NOMO-1 (cell line): ENCODE measurements at regions not wholly inside any gene's neighbourhood (a gene's known extent, or its start where the extent isn't known, plus 50 kb on each side); places are given as distances from the start of the nearest gene placed in this dataset.

Source experiments
- DNase-seq, 2 experiments: peaks; one replicate each; lab custom pipeline; 2025; ENCODE audit not compliant: unreplicated experiment in 2 of 2; lab: John Stamatoyannopoulos, UW

DNA sequence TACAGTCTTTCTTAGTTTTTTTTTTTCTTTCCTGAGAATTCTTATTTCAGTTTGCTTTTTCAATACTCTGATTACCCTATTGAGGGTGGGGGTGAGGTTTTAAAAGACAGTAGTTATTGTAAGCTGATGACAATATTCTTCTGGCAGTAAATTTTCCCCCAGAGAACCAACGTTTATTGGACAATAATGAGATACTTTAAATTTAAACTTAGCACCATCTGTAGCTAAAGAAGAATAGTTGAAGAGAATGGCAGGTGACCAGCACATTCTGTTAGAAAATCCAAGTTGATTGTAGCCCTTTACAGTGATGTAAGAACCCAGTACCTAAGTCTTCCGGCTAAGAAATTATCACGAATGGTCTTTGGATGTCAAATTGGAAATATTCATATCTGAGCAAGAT lies 364.6 kb upstream of the LYPLAL1 start:
- DNase-seq, result no peak

DNA sequence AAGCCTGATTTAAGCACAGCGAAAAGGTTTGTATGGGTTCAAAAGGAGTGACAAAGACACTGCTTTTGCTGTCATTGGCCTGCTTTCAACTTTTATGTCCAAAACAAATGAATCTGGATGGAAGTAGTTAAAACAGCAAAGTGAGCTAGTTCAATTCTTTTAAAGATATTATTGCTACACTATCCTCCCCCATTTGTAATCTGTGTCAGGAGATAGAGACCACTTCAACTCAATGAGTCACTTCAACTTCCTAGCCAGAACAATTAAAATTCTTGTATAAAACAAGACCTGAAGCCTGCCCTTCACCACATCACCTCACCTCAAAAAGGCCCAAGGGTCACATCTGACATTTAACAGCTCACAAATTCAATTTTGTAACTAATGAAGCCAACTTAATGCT lies 364.1 kb upstream of the LYPLAL1 start:
- DNase-seq, result no peak

DNA sequence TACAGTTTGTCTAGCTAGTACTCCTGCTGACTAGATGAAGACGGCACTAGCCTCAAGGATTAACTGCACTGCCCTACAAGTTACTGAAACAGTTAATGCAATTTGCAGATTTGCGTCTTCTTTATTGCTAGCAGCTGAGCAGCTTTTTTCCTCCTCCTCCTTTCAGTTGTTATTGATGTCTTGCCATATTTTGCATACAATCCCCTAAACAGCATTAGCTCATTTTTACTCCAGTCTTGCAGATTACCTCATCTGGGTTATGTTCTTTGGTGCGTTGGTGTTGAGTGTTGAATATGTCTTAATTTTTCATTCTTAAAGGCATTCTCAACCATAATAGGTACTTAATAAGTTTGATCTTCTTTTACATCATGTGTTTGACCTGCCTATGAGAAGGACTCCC lies 363.4 kb upstream of the LYPLAL1 start:
- no peak for DNase-seq

DNA sequence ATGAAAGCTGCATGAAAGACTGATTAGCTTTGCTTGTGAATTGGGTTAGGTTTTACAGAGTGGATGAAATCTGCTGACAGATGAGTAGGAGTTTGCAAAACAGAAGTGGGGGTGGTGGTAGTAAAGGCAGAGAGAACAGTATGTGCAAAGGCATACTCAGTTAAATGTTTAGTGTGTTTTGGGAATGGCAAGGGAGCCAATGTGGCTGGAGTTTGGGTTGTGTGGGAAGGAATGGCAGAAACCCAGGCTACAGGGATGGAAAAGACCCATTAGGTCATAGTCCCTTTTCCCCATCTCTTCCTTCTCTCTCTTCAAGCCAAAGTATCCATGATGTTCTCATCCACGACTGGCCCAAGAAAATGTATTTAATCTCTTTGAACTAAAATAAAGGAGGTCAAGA lies 362.2 kb upstream of the LYPLAL1 start:
- no peak for DNase-seq

DNA sequence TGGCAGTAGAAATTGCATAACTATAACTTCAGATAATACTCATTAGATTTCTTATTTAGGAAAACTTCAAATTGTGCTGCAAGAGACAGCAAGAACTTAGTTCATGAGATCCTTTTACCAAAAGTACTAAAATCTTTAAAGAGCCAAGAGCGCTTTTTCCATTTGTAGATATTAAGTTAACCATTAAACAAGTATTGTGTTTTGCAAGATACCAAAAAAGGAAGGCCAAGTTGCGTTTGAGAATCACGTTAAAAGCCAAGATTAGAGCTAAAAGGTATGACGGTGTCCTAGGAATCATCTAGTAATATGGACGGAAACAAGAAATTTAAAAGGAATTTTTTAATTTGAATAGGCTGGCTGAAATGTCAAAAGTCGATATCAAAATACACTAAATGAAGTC lies 361.3 kb upstream of the LYPLAL1 start:
- DNase-seq, result no peak

DNA sequence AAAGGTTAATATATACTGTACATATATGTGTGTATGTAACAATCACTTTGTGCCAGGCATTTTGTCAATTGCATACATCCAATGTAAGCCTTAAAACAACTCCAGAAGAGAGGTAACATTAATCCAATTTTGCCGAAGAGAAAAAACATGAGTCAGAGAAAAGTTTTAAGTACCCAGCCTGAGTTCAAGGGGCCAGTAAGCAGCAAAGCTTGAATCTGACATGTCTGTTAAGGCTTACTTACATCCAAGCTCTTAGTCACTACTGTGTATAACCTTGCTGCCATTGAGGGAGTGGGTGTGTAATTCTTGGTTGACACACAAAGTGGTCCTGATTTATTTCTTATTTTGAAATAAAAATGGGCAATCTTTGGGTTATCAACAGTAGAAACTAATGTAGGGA lies 360.4 kb upstream of the LYPLAL1 start:
- DNase-seq, result no peak

DNA sequence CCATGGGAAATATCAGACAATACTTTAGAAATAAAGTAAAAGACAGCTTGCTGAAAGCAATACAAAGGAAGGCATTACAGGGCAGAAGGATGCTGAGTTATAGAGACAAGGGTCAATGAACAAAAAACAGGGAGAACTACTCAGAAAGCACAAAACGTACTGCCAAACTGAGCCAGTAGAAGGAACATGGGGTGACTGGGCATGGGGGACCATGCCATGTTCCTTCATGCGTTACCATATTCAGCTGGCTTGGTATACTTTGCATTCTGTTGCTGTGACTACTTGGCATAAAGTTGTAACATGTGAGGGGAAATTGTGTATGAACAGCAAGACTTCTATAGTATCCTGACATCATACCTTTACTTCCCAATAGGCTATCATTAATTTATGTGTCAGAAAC lies 358.6 kb upstream of the LYPLAL1 start:
- no peak for DNase-seq

DNA sequence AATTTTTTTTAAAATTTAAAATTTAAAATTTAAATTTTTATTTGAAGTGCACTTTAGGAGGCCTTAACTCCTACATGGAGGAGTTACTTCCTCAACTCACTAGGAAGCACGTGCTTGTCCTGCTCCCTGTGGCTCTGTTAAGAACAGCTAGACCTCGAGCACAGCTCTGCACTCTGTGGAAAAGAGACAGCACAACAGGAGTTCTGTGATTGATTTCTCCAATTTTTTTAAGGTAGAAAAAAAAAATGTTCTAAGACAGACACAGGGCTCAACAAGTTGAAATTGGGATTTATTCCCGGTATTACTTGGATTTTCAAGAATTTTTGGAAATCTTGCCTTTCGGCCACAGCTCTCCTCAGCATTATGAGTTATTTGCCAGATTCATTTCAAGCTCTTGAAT lies 356.6 kb upstream of the LYPLAL1 start:
- no peak for DNase-seq

DNA sequence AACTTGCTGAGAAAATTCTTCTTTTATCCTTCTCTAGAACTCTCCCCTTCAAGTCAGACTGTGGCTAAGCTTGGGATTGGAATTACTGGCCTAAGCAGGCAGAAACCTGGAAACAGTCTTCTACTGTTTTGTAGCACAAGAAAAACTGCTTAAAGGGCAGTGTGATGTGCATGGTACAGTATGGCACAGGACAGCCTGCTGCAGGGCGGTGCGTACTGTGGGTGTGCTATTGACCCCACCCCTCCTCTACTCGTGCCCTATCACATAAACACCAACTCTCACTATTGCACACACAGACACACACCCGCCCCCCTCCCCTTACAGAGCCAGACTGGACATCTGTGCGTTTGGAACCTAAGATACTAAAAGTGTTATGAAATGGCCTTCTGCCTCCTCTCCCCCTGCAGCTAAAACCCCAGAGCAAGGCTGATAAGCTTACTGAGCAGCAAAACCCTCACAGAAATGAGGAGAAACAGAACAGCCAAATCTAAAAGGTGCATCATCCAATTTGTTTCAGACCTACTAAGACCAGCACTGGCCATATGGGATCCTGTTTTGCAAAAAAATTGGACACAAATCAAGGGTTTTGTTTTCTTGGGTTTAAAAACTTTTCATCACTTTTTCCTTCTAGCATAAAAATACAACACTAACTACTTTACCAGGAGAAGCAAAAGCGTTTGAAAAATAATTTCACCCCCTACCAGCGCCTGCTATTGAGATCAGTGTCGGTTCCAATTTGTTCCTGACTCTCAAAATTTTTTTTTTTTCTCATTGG lies 355.8 kb upstream of the LYPLAL1 start:
- DNase-seq, result no peak

DNA sequence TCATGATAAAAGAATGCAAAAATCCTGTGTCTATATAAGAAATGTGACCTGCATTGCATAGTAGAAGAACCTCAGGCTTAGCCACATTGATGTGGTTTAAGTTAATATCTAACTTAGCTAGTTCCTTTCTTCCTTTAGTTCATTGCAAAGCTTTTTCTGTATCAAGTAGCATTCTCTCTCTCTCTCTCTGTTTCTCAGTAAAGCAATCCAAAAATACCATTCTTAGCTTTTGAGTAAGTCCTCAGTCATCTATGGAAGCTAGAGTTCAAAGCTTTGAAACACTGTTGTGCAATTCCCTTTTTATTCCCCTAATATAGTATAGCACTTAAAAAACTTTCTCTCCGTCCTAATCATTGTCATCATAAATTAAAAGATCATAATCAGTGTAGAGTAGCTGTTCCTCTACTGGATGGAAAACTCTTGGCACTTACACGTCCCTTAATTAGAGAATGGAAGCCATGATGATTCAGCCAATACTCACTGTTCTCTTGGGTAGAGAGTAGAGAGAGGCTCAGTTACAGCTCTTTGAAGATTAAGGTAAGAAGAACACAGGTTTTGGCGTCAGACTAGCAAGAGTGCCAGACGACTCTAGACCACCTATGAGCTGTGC lies 350.3 kb upstream of the LYPLAL1 start:
- no peak for DNase-seq

DNA sequence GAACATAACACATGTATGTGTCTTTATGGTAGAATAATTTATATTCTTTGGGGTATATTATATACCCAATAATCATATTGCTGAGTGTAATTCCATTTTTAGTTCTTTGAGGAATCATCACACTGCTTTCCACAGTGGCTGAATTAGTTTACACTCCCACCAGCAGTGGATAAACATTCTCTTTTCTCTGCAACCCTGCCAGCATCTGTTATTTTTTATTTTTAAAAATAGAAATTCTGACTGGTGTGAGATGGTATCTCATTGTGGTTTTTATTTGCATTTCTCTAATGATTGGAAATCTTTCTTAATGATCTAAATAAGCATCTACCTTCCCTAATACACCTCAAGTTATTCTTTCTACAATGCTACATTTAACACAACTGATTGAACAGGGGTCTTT lies 346.2 kb upstream of the LYPLAL1 start:
- DNase-seq, result no peak

DNA sequence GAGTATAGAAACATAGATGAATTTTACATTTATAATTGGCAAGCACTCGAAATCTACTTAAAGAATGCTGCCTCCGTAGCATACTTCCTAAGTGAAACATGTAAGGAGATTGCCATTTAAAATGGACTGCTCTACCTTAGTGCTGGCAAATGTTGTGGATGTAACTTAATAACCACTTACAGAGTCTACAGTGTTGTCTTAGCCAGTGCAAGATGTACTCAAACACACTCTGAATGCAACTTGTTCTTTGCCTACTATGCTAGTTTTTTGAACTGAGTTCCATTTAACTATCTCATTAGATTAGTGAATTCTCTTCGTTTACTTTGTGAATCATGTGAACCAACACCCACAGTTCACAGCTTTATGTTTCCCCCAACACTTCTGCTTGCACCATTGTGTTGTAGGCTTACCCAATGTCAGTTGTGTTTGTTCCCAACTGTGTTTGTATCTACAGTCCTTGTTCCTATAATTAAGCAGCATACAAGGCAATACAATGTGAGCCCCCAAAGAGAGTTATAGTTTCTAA lies 345.5 kb upstream of the LYPLAL1 start:
- no peak for DNase-seq

DNA sequence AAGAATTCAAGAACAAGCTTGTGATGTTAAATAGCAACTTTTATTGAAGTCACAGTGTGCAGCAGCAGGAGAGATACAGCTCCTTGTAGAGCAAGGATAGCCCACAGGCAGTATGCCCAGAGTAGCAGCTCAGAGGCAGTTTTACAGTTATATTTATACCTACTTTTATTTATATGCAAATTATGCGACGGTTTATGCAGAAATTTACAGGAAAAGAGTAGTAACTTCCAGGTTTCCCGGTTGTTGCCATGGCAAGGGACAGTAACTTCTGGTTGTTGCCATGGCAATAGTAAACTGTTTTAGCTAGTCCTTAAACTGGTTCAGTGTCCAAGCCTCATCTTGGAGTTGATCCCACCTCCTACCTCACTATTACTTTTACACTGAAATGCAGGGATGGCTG lies 344.6 kb upstream of the LYPLAL1 start:
- DNase-seq, result no peak

DNA sequence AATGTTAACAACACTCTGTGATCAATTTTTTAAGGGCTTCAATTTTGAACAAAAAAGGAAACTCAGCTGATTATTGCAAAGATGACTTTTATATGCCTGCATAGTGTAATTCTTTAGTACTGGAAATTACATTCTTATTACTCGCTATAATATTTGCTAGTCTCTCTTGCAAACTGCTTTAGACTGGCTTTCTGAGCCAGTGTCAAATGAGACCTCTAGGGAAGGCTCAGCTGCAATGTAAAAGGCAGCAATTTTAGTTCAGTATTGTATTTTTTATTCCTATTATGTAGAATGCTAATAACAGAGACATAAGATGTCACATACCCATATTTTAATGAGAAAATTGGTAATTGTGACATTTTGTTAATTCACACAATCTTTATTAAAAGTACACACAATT lies 338.1 kb upstream of the LYPLAL1 start:
- DNase-seq, result no peak

DNA sequence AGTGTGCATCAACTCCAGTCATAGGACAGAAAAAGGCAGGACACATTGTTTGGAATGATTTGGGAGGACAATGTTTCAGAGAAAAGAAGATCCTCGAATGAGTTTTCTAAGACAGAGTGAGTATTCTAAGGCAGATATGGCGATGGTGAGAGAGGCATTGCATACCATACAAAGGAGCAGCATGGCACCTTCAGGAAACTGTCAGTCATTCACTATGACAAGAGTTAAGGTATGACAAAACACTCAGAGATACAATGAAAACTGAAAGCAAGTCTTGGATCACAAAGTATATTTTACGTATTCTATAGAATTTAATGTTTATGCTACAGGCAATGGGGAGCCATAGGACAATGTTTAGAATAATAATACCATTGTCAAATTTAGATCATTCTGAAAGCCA lies 337.4 kb upstream of the LYPLAL1 start:
- no peak for DNase-seq

DNA sequence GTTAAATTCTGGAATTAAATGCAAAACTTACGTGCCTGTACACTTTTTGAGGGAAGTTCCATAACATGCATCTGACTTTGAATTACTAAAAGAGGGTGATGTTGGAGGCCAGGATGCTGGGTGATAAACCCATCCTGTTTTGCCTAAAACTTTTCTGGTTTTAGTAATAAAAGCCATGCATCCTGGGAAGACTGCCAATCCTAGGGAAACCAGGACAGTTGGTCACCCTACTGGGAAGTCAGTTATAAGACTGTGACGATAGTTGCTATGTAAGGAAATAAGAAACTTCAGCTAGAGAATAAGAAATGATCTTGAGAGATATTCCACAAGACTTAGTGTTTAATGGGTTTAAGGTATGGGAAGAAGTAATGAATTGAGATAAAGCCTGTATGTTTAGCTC lies 336.6 kb upstream of the LYPLAL1 start:
- no peak for DNase-seq

DNA sequence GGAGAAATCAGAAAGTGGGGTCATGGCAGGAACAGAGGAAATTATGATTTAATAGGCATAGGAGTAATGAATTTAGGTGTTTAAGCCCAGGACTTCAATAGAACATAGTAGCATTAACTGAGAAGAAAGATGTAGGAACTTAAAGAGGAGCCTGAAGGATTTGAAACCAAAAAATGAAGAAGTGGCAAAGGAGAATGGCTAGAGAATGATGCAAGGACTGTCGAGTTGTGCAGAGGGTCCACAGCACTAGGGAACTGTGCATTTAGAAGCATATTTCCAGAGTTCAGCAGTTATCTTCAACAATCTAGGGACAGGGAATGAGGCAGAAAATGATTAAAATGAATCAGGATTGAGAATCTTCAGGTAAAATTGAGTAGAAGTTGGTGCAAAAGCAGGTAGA lies 328.1 kb upstream of the LYPLAL1 start:
- DNase-seq, result peak; percentile 72 to 88

DNA sequence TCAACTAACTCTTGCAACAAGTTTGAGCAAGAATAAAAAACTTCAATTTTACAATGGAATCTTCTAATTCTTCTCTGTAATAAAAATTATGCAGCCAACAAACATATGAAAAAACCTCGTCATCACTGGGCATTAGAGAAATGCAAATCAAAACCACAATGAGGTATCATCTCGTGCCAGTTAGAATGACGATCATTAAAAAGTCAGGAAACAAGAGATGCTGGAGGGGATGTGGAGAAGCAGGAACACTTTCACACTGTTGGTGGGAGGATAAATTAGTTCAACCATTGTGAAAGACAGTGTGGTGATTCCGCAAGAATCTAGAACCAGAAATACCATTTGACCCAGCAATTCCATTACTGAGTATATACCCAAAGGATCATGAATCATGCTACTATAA lies 327.5 kb upstream of the LYPLAL1 start:
- DNase-seq, result peak in 1 of 2 experiments; percentile 34

DNA sequence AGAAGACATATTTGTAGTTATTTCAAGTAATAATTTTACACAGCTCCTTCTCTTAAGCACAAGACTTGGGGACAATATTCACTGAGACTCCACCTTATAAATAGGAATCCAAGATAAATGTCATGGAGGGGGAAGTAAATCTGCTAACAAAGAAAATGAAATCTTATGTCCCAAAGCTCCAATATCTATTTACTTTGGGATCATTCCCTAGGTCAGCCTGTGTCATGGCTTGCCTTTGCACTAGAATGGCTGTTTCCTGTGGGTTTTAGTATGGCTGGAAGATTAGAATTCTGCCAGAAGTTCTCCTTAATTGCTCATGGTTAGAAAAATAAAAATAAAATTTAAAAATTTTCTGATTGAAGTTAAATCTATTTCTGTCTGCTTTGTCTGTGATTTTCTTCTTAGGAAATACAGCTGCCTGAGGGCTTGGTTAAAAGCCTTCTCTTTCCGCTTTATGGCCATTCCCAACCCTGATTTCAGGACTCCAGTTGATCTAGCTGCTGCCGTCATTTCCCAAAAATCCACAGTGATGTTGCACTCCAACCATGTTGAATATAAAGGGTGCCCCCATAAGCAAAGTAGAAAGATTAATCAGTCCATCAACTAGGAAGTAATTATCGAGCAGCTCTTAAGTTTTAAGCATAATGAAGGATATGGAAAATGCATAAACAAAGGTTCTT lies 326.4 kb upstream of the LYPLAL1 start:
- no peak for DNase-seq

DNA sequence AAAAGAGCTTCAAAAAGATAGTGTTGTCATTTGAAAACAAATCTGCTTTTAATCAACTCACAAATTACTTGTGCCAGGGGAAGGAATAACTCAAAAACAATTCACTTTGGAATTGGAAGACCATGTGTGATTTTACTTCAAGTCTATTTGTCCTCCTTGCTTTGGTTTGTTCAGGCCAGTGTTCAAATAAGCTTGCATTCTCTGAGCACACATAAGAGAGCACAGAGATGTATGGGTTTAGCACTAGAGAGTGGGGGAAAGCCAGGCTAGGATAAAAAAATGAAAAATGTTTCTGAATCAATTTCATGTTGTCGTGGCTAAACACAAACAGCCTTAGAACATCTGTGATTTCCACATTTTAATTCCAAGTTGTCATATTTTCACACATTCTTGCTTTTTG lies 325.7 kb upstream of the LYPLAL1 start:
- DNase-seq, result no peak

DNA sequence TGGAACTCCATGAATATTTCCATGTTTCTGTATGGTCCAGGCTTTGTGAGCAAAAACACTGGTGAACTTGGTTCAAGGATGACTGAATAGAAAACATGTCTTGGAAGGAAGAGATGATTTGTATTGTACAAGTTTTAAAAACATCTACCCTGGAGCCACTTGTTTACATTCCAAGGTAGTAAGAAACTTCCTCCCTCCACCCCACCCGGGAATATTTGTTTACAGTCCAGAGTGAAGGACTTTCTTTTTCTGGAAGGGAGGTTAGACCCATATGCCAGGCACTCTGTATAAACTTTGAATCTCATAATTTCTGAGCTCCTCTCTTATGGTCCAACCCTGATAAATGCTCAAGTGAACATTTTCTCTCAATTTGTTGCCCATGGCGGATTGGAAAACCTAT lies 323.3 kb upstream of the LYPLAL1 start:
- no peak for DNase-seq

DNA sequence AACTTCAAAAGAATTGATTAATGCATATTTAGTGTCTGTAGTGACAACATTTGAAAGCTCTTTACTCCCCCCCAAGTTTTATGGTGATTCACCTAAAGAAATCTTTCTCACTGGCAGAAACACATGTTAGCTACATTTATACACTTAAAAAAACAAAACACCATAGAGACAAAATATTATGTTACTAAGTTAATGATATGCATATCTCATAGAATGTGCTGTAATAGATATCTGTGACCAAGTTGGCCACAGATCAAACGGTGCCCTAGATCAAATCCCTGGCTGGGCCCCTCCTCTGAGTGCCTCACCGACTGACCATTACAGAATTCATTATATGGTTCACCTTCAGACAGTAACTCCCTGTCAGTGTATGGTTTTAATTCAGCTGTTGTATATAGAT lies 322.1 kb upstream of the LYPLAL1 start:
- no peak for DNase-seq
